H1 (cell line): ENCODE measurements at regions not wholly inside any gene's neighbourhood (a gene's known extent, or its start where the extent isn't known, plus 50 kb on each side); places are given as distances from the start of the nearest gene placed in this dataset.

Experiments
- CTCF ChIA-PET: fragments of 300-600 bp; sonication (Branson Sonifier 250); formaldehyde crosslinking; loops from one replicate; lab custom pipeline; 2021; ENCODE audit not compliant: partially characterized antibody; lab: Charles Lee
- POLR2A ChIA-PET: fragments of 300-600 bp; sonication (Branson Sonifier 250); formaldehyde crosslinking; loops from one replicate; lab custom pipeline; 2021; ENCODE audit warnings: inconsistent platforms; ENCODE audit not compliant: partially characterized antibody; lab: Charles Lee
- DNase-seq, 2 experiments: peaks; one replicate each; pipeline versions ENCODE4 v3.0.0 to v3.0.0-alpha.2; 2010 to 2022; ENCODE audit warnings: low spot score in 2 of 2, low read depth in 1 of 2, mixed read lengths in 1 of 2
- FAIRE-seq: peaks from 2 replicates; lab custom pipeline; 2011; peaks lifted over from hg19 to GRCh38; lab: Jason Lieb, UNC
- H2AFZ ChIP-seq: 2 replicates; pipeline ENCODE4 v1.8.1; 2012; ENCODE audit warnings: low read length, inconsistent platforms
- H2AK5ac ChIP-seq: 2 replicates; pipeline ENCODE4 v1.6.1; 2013; ENCODE audit warnings: low read depth, low read length
- H2BK120ac ChIP-seq: replicated peaks from 2 replicates; pipeline ENCODE3; 2013; ENCODE audit warnings: low read depth, low read length, inconsistent platforms
- H2BK12ac ChIP-seq: 2 replicates; pipeline ENCODE4 v1.6.1; 2013; ENCODE audit warnings: low read depth, low read length
- H2BK15ac ChIP-seq: 2 replicates; pipeline ENCODE4 v1.6.1; 2013; ENCODE audit warnings: low read length
- H2BK20ac ChIP-seq: 2 replicates; pipeline ENCODE4 v1.6.1; 2013; ENCODE audit warnings: low read length
- H2BK5ac ChIP-seq: 2 replicates; pipeline ENCODE4 v1.6.1; 2013; ENCODE audit warnings: low read depth, low read length
- H3K14ac ChIP-seq: 2 replicates; pipeline ENCODE4 v1.6.1; 2013; ENCODE audit warnings: inconsistent platforms; ENCODE audit not compliant: insufficient read length
- H3K18ac ChIP-seq: 2 replicates; pipeline ENCODE4 v1.6.1; 2013; ENCODE audit warnings: low read length; ENCODE audit errors: extremely low read depth
- H3K23ac ChIP-seq: 2 replicates; pipeline ENCODE4 v1.6.1; 2013; ENCODE audit warnings: inconsistent platforms; ENCODE audit not compliant: insufficient read length
- H3K23me2 ChIP-seq: 2 replicates; pipeline ENCODE4 v1.6.1; 2013; ENCODE audit warnings: low read depth, low read length
- H3K27ac ChIP-seq: 2 replicates; pipeline ENCODE4 v1.6.1; 2011; ENCODE audit warnings: low read depth, low read length, inconsistent platforms
- H3K27me3 ChIP-seq, 4 experiments: replicated peaks in 1 of 4; 1 replicate in 1 of 4; 2 replicates in 3 of 4; pipeline versions ENCODE4 v1.6.1 to v1.8.1; 2011 to 2013; ENCODE audit warnings: low read length in 3 of 4, mild to moderate bottlenecking in 3 of 4, inconsistent platforms in 2 of 4, mixed read lengths in 2 of 4, moderate library complexity in 1 of 4; ENCODE audit not compliant: control insufficient read depth in 3 of 4, insufficient read depth in 3 of 4; ENCODE audit errors: extremely low read depth in 1 of 4
- H3K36me3 ChIP-seq, 4 experiments: 2 replicates each; pipeline versions ENCODE4 v1.6.1 to v1.8.1; 2011 to 2013; ENCODE audit warnings: mild to moderate bottlenecking in 4 of 4, low read length in 3 of 4, moderate library complexity in 2 of 4, control low read depth in 1 of 4, inconsistent platforms in 1 of 4; ENCODE audit not compliant: insufficient read depth in 4 of 4, control insufficient read depth in 2 of 4
- H3K4ac ChIP-seq: replicated peaks from 2 replicates; pipeline ENCODE3; 2013; ENCODE audit warnings: low read length, low read depth, mixed read lengths, inconsistent platforms; ENCODE audit not compliant: insufficient read length
- H3K4me1 ChIP-seq, 4 experiments: replicated peaks in 1 of 4; 1 replicate in 1 of 4; 2 replicates in 3 of 4; pipeline versions ENCODE4 v1.6.1 to v1.8.1; 2011 to 2013; ENCODE audit warnings: low read length in 3 of 4, inconsistent platforms in 2 of 4, mixed read lengths in 1 of 4; ENCODE audit not compliant: insufficient read depth in 4 of 4, control insufficient read depth in 3 of 4
- H3K4me2 ChIP-seq, 2 experiments: 2 replicates each; pipeline versions ENCODE4 v1.6.1 to v1.8.1; 2011 to 2013; ENCODE audit warnings: low read depth in 2 of 2, low read length in 2 of 2, control low read depth in 1 of 2, inconsistent platforms in 1 of 2, mild to moderate bottlenecking in 1 of 2; ENCODE audit not compliant: insufficient read depth in 1 of 2
- H3K4me3 ChIP-seq, 4 experiments: fragments of 200-600, 300-600 bp in 1 of 4; sonication (generic), shearing (Covaris generic), sonication (Bioruptor Twin) in 1 of 4; 2 replicates each; pipeline versions ENCODE4 v1.5.1 to v1.8.1; 2011 to 2016; ENCODE audit warnings: low read length in 4 of 4, low read depth in 3 of 4, control low read depth in 2 of 4, inconsistent platforms in 2 of 4, mild to moderate bottlenecking in 2 of 4, mixed read lengths in 1 of 4, moderate library complexity in 1 of 4; ENCODE audit not compliant: insufficient read depth in 2 of 4; ENCODE audit errors: extremely low read depth in 1 of 4
- H3K56ac ChIP-seq: replicated peaks from 2 replicates; pipeline ENCODE3; 2013; ENCODE audit warnings: low read depth, mild to moderate bottlenecking, mixed read lengths, low read length, inconsistent platforms; ENCODE audit not compliant: insufficient read length
- H3K79me1 ChIP-seq: 2 replicates; pipeline ENCODE4 v1.6.1; 2013; ENCODE audit warnings: low read depth, low read length, control low read depth
- H3K79me2 ChIP-seq, 2 experiments: 2 replicates each; pipeline versions ENCODE4 v1.6.1 to v1.8.1; 2012 to 2013; ENCODE audit warnings: low read length in 2 of 2, mild to moderate bottlenecking in 2 of 2, inconsistent platforms in 1 of 2; ENCODE audit not compliant: insufficient read depth in 2 of 2, control insufficient read depth in 1 of 2
- H3K9ac ChIP-seq, 4 experiments: replicated peaks in 1 of 4; 1 replicate in 1 of 4; 2 replicates in 3 of 4; pipeline versions ENCODE4 v1.6.1 to v1.8.1; 2011 to 2013; ENCODE audit warnings: low read depth in 3 of 4, low read length in 3 of 4, control low read depth in 2 of 4, mild to moderate bottlenecking in 2 of 4, moderate library complexity in 2 of 4, inconsistent platforms in 1 of 4; ENCODE audit errors: extremely low read depth in 1 of 4
- H3K9me3 ChIP-seq, 2 experiments: 2 replicates each; pipeline versions ENCODE4 v1.6.1 to v1.8.1; 2012 to 2013; ENCODE audit warnings: mild to moderate bottlenecking in 2 of 2, moderate library complexity in 2 of 2, control low read depth in 1 of 2, inconsistent platforms in 1 of 2, low read depth in 1 of 2, low read length in 1 of 2, mixed read lengths in 1 of 2; ENCODE audit not compliant: insufficient read depth in 2 of 2
- H4K20me1 ChIP-seq, 2 experiments: replicated peaks in 1 of 2; 2 replicates each; pipeline versions ENCODE3 to v1.8.1; 2011 to 2013; ENCODE audit warnings: inconsistent platforms in 2 of 2, low read length in 2 of 2, mild to moderate bottlenecking in 1 of 2; ENCODE audit not compliant: insufficient read depth in 2 of 2, control insufficient read depth in 1 of 2
- H4K5ac ChIP-seq: 2 replicates; pipeline ENCODE4 v1.6.1; 2013; ENCODE audit warnings: low read length, low read depth, mixed read lengths, inconsistent platforms; ENCODE audit not compliant: insufficient read length
- H4K8ac ChIP-seq: 2 replicates; pipeline ENCODE4 v1.8.0; 2013; ENCODE audit warnings: mild to moderate bottlenecking, moderate library complexity, low read length, inconsistent platforms; ENCODE audit not compliant: insufficient read depth; ENCODE audit errors: extremely low read depth
- H4K91ac ChIP-seq: replicated peaks from 2 replicates; pipeline ENCODE3; 2013; ENCODE audit warnings: low read length, mixed read lengths, inconsistent platforms; ENCODE audit not compliant: insufficient read length
- ATF2 ChIP-seq: IDR thresholded peaks from 2 replicates; pipeline ENCODE4 v1.6.1; 2012; ENCODE audit warnings: low read length, inconsistent platforms
- BACH1 ChIP-seq: IDR thresholded peaks from 2 replicates; pipeline ENCODE4 v1.6.1; 2012; ENCODE audit warnings: low read length, improper control_type of control experiment
- CBX8 ChIP-seq: fragments of 300-800, 300-1000 bp; sonication (generic); IDR thresholded peaks from 2 replicates; pipeline ENCODE4 v1.7.1; 2016; ENCODE audit warnings: low read depth, low read length, borderline replicate concordance
- CREB1 ChIP-seq: IDR thresholded peaks from 2 replicates; pipeline ENCODE4 v1.6.1; 2012; ENCODE audit warnings: inconsistent platforms
- GTF2F1 ChIP-seq: IDR thresholded peaks from 2 replicates; pipeline ENCODE4 v1.6.1; 2012; ENCODE audit warnings: low read depth, low read length, improper control_type of control experiment, borderline replicate concordance
- POU5F1 ChIP-seq: IDR thresholded peaks from 2 replicates; pipeline ENCODE4 v1.6.1; 2011; ENCODE audit warnings: low read depth, mild to moderate bottlenecking, low read length, moderate library complexity
- RFX5 ChIP-seq: IDR thresholded peaks from 2 replicates; pipeline ENCODE4 v1.6.1; 2011; ENCODE audit warnings: low read depth, low read length, improper control_type of control experiment, borderline replicate concordance
- SIRT6 ChIP-seq: IDR thresholded peaks from one replicate; pipeline ENCODE4 v1.7.1; 2012; ENCODE audit warnings: low read length, inconsistent platforms
- USF2 ChIP-seq: IDR thresholded peaks from 2 replicates; pipeline ENCODE4 v1.6.1; 2011; ENCODE audit warnings: low read length, improper control_type of control experiment
- WGBS, 2 experiments: shearing (Covaris generic) in 1 of 2; methylation state at CpG; one replicate each; pipeline versions ENCODE4 v1.1.6 to v1.1.7; 2013 to 2015; ENCODE audit warnings: low lambda C conversion rate in 2 of 2, mixed read lengths in 2 of 2, inconsistent platforms in 1 of 2, low coverage in 1 of 2, missing lambda C conversion rate in 1 of 2; ENCODE audit not compliant: insufficient replicate concordance in 2 of 2, insufficient coverage in 1 of 2, insufficient read length in 1 of 2; ENCODE audit errors: extremely low coverage in 1 of 2, missing lambda C conversion rate in 1 of 2; 5-methylcytosine and 5-hydroxymethylcytosine counted together

- H3K27ac ChIP-seq: no peak overlapping the region
- no peak overlapping the region for H3K4me3 ChIP-seq
- no peak overlapping the region for H2BK20ac ChIP-seq
- H3K23ac ChIP-seq: no peak overlapping the region
- H4K91ac ChIP-seq: no peak overlapping the region
- no peaks in the 10 kb centered on the region for H3K27me3 ChIP-seq
- 0 out of 7 replicates have a peak, but pooled peaks cover 0 to under 1% (median 0%) of the 10 kb centered on the region in 4 experiments for H3K4me1 ChIP-seq
- no peaks in the 10 kb centered on the region for H3K79me2 ChIP-seq
- no peak overlapping the region for H4K5ac ChIP-seq
- no peak overlapping the region for H4K8ac ChIP-seq
- no peak overlapping the region for H2BK5ac ChIP-seq
- H3K4ac ChIP-seq: no peak overlapping the region
- no peak for DNase-seq
- no peak overlapping the region for H2BK12ac ChIP-seq
- H3K18ac ChIP-seq: no peak overlapping the region
- 93% methylated on average over 6 of the region's 6 CpGs; no CpG with 5 or more reads in 1 of the 2 experiments for WGBS, 2 experiments
- H3K36me3 ChIP-seq: no peaks in the 10 kb centered on the region
- FAIRE-seq: no peak
- peaks cover 0 to 4% of the 10 kb centered on the region in 2 experiments for H4K20me1 ChIP-seq
- POLR2A ChIA-PET: interaction anchor here (0.6 kb wide), 2 partner anchors 16 to 31 kb away, joined by 3 to 4 read pairs; no protein-coding TSS in a partner anchor
- no peaks in the 10 kb centered on the region for H3K9me3 ChIP-seq
- H2BK120ac ChIP-seq: no peak overlapping the region
- no peak overlapping the region; the same call in 1 of the 2 replicates for H2AFZ ChIP-seq
- H3K56ac ChIP-seq: no peak overlapping the region
- CTCF ChIA-PET: interaction anchor here (0.6 to 3.6 kb wide), 5 partner anchors 9 to 461 kb away, joined by 3 to 25 read pairs (median 5); no protein-coding TSS in a partner anchor
- no peak overlapping the region for H2BK15ac ChIP-seq
- H3K23me2 ChIP-seq: peaks cover 10% of the 10 kb centered on the region; the same call in 1 of the 2 replicates
- no peak overlapping the region for H3K4me2 ChIP-seq
- H3K9ac ChIP-seq: no peak overlapping the region
- no peak overlapping the region for H3K14ac ChIP-seq
- H2AK5ac ChIP-seq: no peak overlapping the region
- H3K79me1 ChIP-seq: peaks cover 2% of the 10 kb centered on the region
- no peak for TF ChIP-seq CBX8
- TF ChIP-seq SIRT6: no peak
- no peak for TF ChIP-seq GTF2F1
- TF ChIP-seq USF2: no peak
- no peak for TF ChIP-seq POU5F1
- TF ChIP-seq ATF2: no peak
- TF ChIP-seq CREB1: no peak
- TF ChIP-seq BACH1: no peak
- TF ChIP-seq RFX5: no peak
Measured at GRCh38 chr5:160500786-160501779, 79.4 kb downstream of the PTTG1 start.
